HFF-Myc (cell line): ENCODE measurements at regions not wholly inside any gene's neighbourhood (a gene's known extent, or its start where the extent isn't known, plus 50 kb on each side); places are given as distances from the start of the nearest gene placed in this dataset.

Experiments
- DNase-seq: peaks from one replicate; pipeline ENCODE4 v3.0.0-alpha.2; 2011; ENCODE audit warnings: low read depth; ENCODE audit errors: extremely low read depth
- H3K4me3 ChIP-seq: replicated peaks from 2 replicates; pipeline ENCODE4 v1.5.1; 2011; ENCODE audit warnings: low read depth, mild to moderate bottlenecking, control low read depth, low read length
- CTCF ChIP-seq: IDR thresholded peaks from 2 replicates; pipeline ENCODE4 v1.5.1; 2012; ENCODE audit warnings: mild to moderate bottlenecking, low read depth, low read length, control low read depth; ENCODE audit errors: missing control alignments

GRCh38 chr16:5541356-5541755 lies 443.8 kb upstream of the EEF2KMT start:
- no peak for DNase-seq
- no peak for TF ChIP-seq CTCF

GRCh38 chr16:5537347-5537746 lies 439.8 kb upstream of the EEF2KMT start:
- no peak for TF ChIP-seq CTCF
- H3K4me3 ChIP-seq = no peak overlapping the region
- no peak for DNase-seq

More at GRCh38 chr16:5541356-5541755, 443.8 kb upstream of the EEF2KMT start:
- no peak overlapping the region for H3K4me3 ChIP-seq

GRCh38 chr16:5533321-5533888 lies 435.8 kb upstream of the EEF2KMT start:
- no peak for DNase-seq
- H3K4me3 ChIP-seq = no peak overlapping the region
- TF ChIP-seq CTCF = no peak

GRCh38 chr16:5527817-5528216 lies 430.2 kb upstream of the EEF2KMT start:
- DNase-seq = no peak
- no peak overlapping the region for H3K4me3 ChIP-seq
- TF ChIP-seq CTCF = no peak

- no peak overlapping the region for H3K4me3 ChIP-seq
- DNase-seq = no peak
Measured at GRCh38 chr16:5526826-5527225, 429.2 kb upstream of the EEF2KMT start.

GRCh38 chr16:5523829-5524228 lies 426.2 kb upstream of the EEF2KMT start:
- no peak for DNase-seq
- H3K4me3 ChIP-seq = no peak overlapping the region
- no peak for TF ChIP-seq CTCF

More at GRCh38 chr16:5526826-5527225, 429.2 kb upstream of the EEF2KMT start:
- no peak for TF ChIP-seq CTCF

GRCh38 chr16:5516115-5516514 lies 418.5 kb upstream of the EEF2KMT start:
- no peak for DNase-seq
- no peak overlapping the region for H3K4me3 ChIP-seq
- TF ChIP-seq CTCF = no peak
